ENCODE measurements at regions not wholly inside any gene's neighbourhood (a gene's known extent, or its start where the extent isn't known, plus 50 kb on each side); places are given as distances from the start of the nearest gene placed in this dataset.
"Not testable (repeated sequence)": the region's sequence is repeated elsewhere in the genome, so short reads cannot be mapped to it uniquely, and the experiment has no call there.

- no peak for DNase-seq
Measured at GRCh38 chrX:137646472-137646871, 80.5 kb downstream of the ZIC3 start.

GRCh38 chrX:137651647-137652046 is 85.7 kb downstream of the ZIC3 start:
- no peak for DNase-seq

GRCh38 chrX:137652086-137652485 is 86.2 kb downstream of the ZIC3 start:
- no peak for DNase-seq

GRCh38 chrX:137654481-137654880 is 88.6 kb downstream of the ZIC3 start:
- no peak for DNase-seq

- no peak for DNase-seq
Measured at GRCh38 chrX:137667776-137668175, 101.8 kb downstream of the ZIC3 start.

GRCh38 chrX:137684591-137684990 is 118.7 kb downstream of the ZIC3 start:
- no peak for DNase-seq

GRCh38 chrX:137695417-137695816 is 129.5 kb downstream of the ZIC3 start:
- DNase-seq, result no peak

GRCh38 chrX:137707348-137707747 is 141.4 kb downstream of the ZIC3 start:
- no peak for DNase-seq

GRCh38 chrX:137742846-137743245 is 176.9 kb downstream of the ZIC3 start:
- no peak for DNase-seq

GRCh38 chrX:137743414-137743813 is 177.5 kb downstream of the ZIC3 start:
- DNase-seq, result no peak

GRCh38 chrX:137746289-137746688 is 180.4 kb downstream of the ZIC3 start:
- DNase-seq, result no peak

- no peak for DNase-seq
Measured at GRCh38 chrX:137747244-137748043, 181.5 kb downstream of the ZIC3 start.

- DNase-seq, result no peak
Measured at GRCh38 chrX:137748827-137749226, 182.9 kb downstream of the ZIC3 start.

GRCh38 chrX:137749246-137749645 is 183.3 kb downstream of the ZIC3 start:
- DNase-seq, result no peak

GRCh38 chrX:137771537-137771936 is 205.6 kb downstream of the ZIC3 start:
- no peak for DNase-seq

GRCh38 chrX:137792214-137792613 is 226.3 kb downstream of the ZIC3 start:
- no peak for DNase-seq

- not testable (repeated sequence) for DNase-seq
Measured at GRCh38 chrX:137797926-137798325, 232.0 kb downstream of the ZIC3 start.

- DNase-seq, result no peak
Measured at GRCh38 chrX:137823257-137823656, 257.3 kb downstream of the ZIC3 start.

- no peak for DNase-seq
Measured at GRCh38 chrX:137847376-137847775, 281.4 kb downstream of the ZIC3 start.

- no peak for DNase-seq
Measured at GRCh38 chrX:137848266-137848905, 282.5 kb downstream of the ZIC3 start.

GRCh38 chrX:137852502-137852901 is 286.6 kb downstream of the ZIC3 start:
- DNase-seq, result no peak

- no peak for DNase-seq
Measured at GRCh38 chrX:137855490-137855889, 289.6 kb downstream of the ZIC3 start.

GRCh38 chrX:137858106-137858505 is 292.2 kb downstream of the ZIC3 start:
- no peak for DNase-seq

GRCh38 chrX:137878401-137878800 is 312.5 kb downstream of the ZIC3 start:
- DNase-seq, result no peak

- DNase-seq, result no peak
Measured at GRCh38 chrX:137882960-137883359, 317.0 kb downstream of the ZIC3 start.

Measured in AML-193 (cell line).